GM21723 (cell line): ENCODE measurements at regions not wholly inside any gene's neighbourhood (a gene's known extent, or its start where the extent isn't known, plus 50 kb on each side); places are given as distances from the start of the nearest gene placed in this dataset.
"Not testable (repeated sequence)": the region's sequence is repeated elsewhere in the genome, so short reads cannot be mapped to it uniquely, and the experiment has no call there.

Experiments
- ATAC-seq: cut with Tn5 transposase; IDR thresholded peaks from one replicate; pipeline ENCODE4 v1.9.1; 2021; ENCODE audit warnings: mild to moderate bottlenecking, moderate library complexity; ENCODE audit not compliant: unreplicated experiment

DNA sequence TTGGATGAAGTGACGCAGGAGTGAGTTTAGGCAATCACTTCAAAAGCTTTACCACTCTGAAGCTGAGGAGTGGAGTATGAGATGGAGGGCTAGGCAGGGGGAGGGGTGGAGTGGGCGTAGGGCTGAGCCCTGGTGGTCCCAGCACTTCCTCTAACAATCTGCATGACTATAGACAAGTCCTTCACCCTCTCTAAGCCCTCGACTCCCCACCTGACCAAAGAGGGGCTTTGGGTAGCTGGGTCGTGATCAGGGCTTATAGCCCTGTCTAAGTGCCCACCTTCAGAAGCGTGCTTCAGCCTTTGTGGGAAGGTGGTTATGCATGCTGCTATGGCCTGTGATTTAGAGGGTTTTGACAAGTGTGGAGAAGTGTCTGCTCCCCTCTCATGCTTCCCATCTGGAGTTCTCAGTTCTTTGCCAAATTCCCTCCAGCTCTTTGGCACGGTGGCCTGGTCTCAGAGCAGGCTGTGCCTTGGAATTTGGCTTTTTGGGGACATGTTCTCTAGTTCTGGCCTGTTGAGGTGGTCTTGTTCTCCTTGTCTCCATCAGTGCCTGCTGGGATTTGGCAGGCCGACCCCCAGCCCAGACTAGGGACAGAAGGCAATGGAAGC lies 53.0 kb downstream of the ACTBL2 start:
- no peak for ATAC-seq

DNA sequence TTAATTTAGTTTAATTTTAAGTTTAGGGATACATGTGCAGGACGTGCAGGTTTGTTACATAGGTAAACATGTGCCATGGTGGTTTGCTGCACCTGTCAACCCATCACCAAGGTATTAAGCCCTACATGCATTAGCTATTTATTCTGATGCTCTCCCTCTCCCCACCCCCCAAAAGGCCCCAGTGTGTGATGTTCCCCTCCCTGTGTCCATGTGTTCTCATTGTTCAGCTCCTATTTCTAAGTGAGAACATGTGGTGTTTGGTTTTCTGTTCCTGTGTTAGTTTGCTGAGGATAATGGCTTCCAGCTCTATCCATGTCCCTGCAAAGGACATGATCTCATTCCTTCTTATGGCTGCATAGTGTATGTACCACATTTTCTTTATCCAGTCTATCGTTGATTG lies 53.6 kb downstream of the ACTBL2 start:
- ATAC-seq, result not testable (repeated sequence)

GRCh38 chr5:57422993-57423392 lies 59.6 kb downstream of the ACTBL2 start:
- no peak for ATAC-seq

GRCh38 chr5:57422341-57422740 lies 60.3 kb downstream of the ACTBL2 start:
- no peak for ATAC-seq

DNA sequence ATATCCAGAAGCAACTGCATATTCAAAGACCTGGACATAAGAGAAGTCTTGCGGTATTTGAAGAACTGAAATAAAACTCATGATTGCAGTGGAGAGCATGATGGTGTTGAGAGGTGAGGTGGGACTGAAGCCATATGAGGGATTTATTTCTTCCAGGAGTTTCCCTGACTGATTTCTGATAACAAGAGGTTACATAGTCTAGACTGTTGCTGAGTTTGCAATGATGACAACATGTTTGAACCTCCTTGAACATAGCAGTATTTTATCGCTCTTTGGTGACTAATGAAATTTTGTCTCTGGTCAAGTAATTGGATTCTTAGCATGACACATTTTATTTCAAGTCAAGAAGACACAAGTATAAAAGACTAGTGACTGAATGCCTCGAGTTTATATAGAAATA lies 61.8 kb downstream of the ACTBL2 start:
- no peak for ATAC-seq

GRCh38 chr5:57417971-57418370 lies 64.6 kb downstream of the ACTBL2 start:
- no peak for ATAC-seq

DNA sequence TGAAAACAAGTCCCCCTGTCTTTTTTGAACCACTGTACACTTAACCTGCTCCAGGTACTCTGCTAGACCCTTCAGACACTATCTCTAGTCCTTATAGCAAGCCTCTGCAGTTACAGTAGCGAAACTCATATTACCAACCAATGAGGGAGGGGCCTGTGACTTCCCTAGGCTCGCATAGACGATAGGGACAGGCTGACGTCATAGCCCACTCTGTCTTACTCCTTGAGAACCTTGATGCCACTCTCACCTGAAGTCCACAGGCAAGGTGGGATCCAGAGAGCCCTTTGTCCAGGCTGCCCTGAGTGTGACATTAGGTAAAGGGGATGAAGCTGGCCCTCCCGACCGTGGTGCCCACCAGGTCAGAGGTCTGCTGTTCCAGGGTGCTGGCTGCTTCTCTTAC lies 65.3 kb downstream of the ACTBL2 start:
- no peak for ATAC-seq

- no peak for ATAC-seq
These were observed 66.2 kb downstream of the ACTBL2 start for GRCh38 chr5:57416278-57416994.

DNA sequence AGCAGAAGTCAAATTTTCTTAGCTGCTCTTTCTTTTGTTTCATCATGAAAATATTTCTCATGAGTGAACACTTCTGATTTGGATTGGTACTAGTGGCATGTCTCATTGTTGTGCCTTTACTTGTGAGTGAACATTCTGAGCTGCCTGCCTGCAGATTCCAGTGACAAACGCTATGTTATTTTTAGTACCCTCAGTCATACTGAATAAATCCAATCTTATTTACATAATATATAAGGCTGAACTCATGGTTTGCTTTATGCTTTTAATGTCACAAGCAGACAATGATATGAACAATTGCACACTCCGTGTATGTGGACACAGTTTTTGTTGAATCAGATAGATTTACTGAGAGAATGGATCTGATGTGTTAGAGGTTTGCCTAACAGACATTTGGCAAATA lies 67.8 kb downstream of the ACTBL2 start:
- ATAC-seq, result no peak

- no peak for ATAC-seq
These were observed 68.4 kb downstream of the ACTBL2 start for GRCh38 chr5:57414191-57414590.

GRCh38 chr5:57413145-57413544 lies 69.5 kb downstream of the ACTBL2 start:
- ATAC-seq, result no peak

DNA sequence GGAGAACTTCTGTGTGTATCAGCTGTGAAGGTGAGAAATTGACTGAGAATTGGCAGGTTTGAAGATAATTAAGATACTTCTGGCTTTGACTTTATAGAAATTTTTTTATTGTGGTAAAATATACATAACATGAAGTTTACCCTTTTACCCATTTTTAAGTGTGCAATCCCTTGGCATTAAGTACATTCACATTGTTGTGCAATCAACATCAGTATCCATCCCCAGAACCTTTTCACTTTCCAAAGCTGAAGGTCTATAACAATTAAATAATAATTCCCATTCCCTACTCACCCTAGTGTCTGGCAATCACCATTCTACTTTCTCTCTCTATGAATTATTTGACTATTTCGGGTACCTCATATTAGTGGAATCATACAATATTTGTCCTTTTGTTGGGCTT lies 69.9 kb downstream of the ACTBL2 start:
- ATAC-seq, result no peak

GRCh38 chr5:57411982-57412381 lies 70.6 kb downstream of the ACTBL2 start:
- ATAC-seq, result no peak

DNA sequence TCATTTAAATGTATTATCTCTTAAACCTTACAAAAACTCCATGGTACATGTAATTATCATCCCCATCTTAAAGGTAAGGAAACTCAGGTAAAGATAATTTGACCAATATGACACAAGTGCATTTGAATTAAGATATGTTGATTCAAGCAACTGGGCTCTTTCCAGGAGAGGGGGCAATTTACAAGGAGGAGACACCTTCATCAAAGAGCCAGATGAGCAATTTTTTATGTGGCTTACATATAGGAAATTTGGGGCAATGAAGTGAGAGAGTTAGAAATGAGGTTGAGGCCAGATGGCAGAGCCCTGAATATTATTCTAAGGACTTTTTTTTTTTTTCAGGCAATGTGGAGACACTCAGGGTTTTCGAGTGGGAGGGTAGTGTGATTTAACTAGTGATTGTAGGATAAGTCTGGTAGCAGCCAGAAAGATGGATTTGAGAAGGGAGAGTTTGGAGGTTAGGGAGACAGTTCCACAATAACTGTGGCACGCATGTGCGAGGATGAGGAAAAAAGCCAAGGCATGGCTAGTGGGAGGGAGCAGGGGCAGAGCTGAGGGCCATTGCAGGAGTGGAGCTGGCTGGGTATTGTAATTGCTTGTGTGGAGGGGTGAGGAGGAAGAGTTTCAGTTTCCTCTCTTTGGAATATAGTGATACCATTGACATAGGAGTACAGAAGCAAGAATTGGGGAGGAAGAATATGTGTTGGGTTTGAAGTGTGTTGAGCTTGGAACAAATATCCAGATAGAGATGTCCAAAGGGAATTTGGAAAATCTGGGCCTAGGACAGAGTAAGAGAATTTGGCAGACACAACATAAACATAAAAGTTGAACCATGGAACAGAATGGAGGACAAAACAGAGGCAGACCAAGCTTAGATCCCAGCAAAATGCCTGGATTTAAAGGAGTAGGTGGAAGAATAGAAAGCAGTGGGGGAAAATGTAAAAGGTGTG lies 72.0 kb downstream of the ACTBL2 start:
- ATAC-seq, result no peak

DNA sequence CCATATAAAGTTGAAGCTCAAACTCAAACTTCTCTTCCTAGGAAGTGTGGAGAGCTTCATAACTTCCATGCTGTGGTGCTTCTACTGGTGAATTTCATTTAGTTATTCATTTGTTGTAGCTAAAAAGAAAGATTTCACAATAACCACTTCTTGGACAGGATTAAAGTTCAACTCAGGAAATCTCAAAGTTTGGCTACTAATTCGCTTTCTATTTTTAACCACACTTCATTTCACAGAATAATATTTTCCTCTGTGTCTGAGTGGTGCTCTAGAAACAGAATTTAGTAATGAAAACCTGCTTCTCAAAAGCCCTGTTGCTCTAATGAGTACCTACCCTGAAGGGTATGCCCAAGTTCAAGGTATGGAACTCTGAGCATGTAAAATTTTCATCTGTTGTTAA lies 73.9 kb downstream of the ACTBL2 start:
- ATAC-seq, result no peak

- no peak for ATAC-seq
These were observed 74.3 kb downstream of the ACTBL2 start for GRCh38 chr5:57408285-57408684.

- ATAC-seq, result no peak
These were observed 75.2 kb downstream of the ACTBL2 start for GRCh38 chr5:57407391-57407790.

- no peak for ATAC-seq
These were observed 76.0 kb downstream of the ACTBL2 start for GRCh38 chr5:57406641-57407040.

GRCh38 chr5:57405984-57406383 lies 76.6 kb downstream of the ACTBL2 start:
- ATAC-seq, result no peak

GRCh38 chr5:57402761-57403160 lies 79.8 kb downstream of the ACTBL2 start:
- ATAC-seq, result no peak

- no peak for ATAC-seq
These were observed 80.3 kb downstream of the ACTBL2 start for GRCh38 chr5:57402348-57402747.
